Osteoblast (primary cell): ENCODE measurements at regions not wholly inside any gene's neighbourhood (a gene's known extent, or its start where the extent isn't known, plus 50 kb on each side); places are given as distances from the start of the nearest gene placed in this dataset.

Experiments
- DNase-seq: peaks from one replicate; pipeline ENCODE4 v3.0.0; 2011; ENCODE audit warnings: low spot score, mixed read lengths; ENCODE audit not compliant: insufficient read length; ENCODE audit errors: missing footprints
- H2AFZ ChIP-seq: 2 replicates; pipeline ENCODE4 v1.6.0; 2011; ENCODE audit warnings: mild to moderate bottlenecking, low read length
- H3K27ac ChIP-seq: 2 replicates; pipeline ENCODE4 v1.5.1; 2011; ENCODE audit warnings: mild to moderate bottlenecking, low read depth, low read length, moderate library complexity
- H3K27me3 ChIP-seq: 2 replicates; pipeline ENCODE4 v1.6.0; 2012; ENCODE audit warnings: mild to moderate bottlenecking, control low read depth, inconsistent platforms, low read length, moderate library complexity; ENCODE audit not compliant: insufficient read depth
- H3K36me3 ChIP-seq: 2 replicates; pipeline ENCODE4 v1.5.1; 2011; ENCODE audit warnings: mild to moderate bottlenecking, low read length, control low read depth, moderate library complexity; ENCODE audit not compliant: insufficient read depth
- H3K4me1 ChIP-seq: 2 replicates; pipeline ENCODE4 v1.5.1; 2011; ENCODE audit warnings: mild to moderate bottlenecking, low read length, control low read depth, moderate library complexity; ENCODE audit not compliant: insufficient read depth
- H3K4me2 ChIP-seq: 2 replicates; pipeline ENCODE4 v1.6.0; 2011; ENCODE audit warnings: mild to moderate bottlenecking, low read length; ENCODE audit not compliant: insufficient read depth
- H3K4me3 ChIP-seq: fragments of 200-600 bp; sonication (generic); 3 replicates; pipeline ENCODE4 v1.5.1; 2012; ENCODE audit warnings: mild to moderate bottlenecking, low read length, inconsistent platforms; ENCODE audit not compliant: insufficient read depth
- H3K79me2 ChIP-seq: 2 replicates; pipeline ENCODE4 v1.6.0; 2012; ENCODE audit warnings: mild to moderate bottlenecking, low read length, control low read depth, inconsistent platforms; ENCODE audit not compliant: insufficient read depth
- H3K9me3 ChIP-seq: 2 replicates; pipeline ENCODE4 v1.5.1; 2011; ENCODE audit warnings: low read depth, low read length, control low read depth
- H4K20me1 ChIP-seq: 2 replicates; pipeline ENCODE4 v1.6.0; 2012; ENCODE audit warnings: mild to moderate bottlenecking, low read length, control low read depth; ENCODE audit not compliant: insufficient read depth
- CTCF ChIP-seq: IDR thresholded peaks from 2 replicates; pipeline ENCODE4 v1.5.1; 2011; ENCODE audit warnings: mild to moderate bottlenecking, low read depth, low read length, moderate library complexity; ENCODE audit errors: extremely low read depth

- H3K79me2 ChIP-seq = no peaks in the 10 kb centered on the region
- no peak overlapping the region for H2AFZ ChIP-seq
- H3K27ac ChIP-seq = no peak overlapping the region
- peaks cover 3% of the 10 kb centered on the region for H3K27me3 ChIP-seq
- no peaks in the 10 kb centered on the region for H3K9me3 ChIP-seq
- H3K36me3 ChIP-seq = no peaks in the 10 kb centered on the region
- no peak for TF ChIP-seq CTCF
- H4K20me1 ChIP-seq = no peaks in the 10 kb centered on the region
- no peak for DNase-seq
- H3K4me3 ChIP-seq = no peak overlapping the region
- H3K4me2 ChIP-seq = no peak overlapping the region
- H3K4me1 ChIP-seq = no peaks in the 10 kb centered on the region
Observed at GRCh38 chr1:11592752-11593151, 61.5 kb downstream of the FBXO2 start.

GRCh38 chr1:11590395-11590794, 63.8 kb downstream of the FBXO2 start:
- DNase-seq = no peak
- Histone ChIP-seq H3K4me2 (no peak overlapping the region), H3K9me3 (no peaks in the 10 kb centered on the region), H3K36me3 (no peaks in the 10 kb centered on the region), H3K4me3 (no peak overlapping the region), H3K79me2 (no peaks in the 10 kb centered on the region), H2AFZ (no peak overlapping the region), H4K20me1 (no peaks in the 10 kb centered on the region), H3K4me1 (no peaks in the 10 kb centered on the region), H3K27me3 (peaks cover 3% of the 10 kb centered on the region), H3K27ac (no peak overlapping the region)
- no peak for TF ChIP-seq CTCF
